ENCODE measurements at regions not wholly inside any gene's neighbourhood (a gene's known extent, or its start where the extent isn't known, plus 50 kb on each side); places are given as distances from the start of the nearest gene placed in this dataset.
"Not testable (repeated sequence)": the region's sequence is repeated elsewhere in the genome, so short reads cannot be mapped to it uniquely, and the experiment has no call there.

GRCh38 chr11:44388828-44389657 lies 79.1 kb upstream of the ALX4 start:
- DNase-seq, result no peak

GRCh38 chr11:44389963-44390605 lies 80.1 kb upstream of the ALX4 start:
- no peak for DNase-seq

- not testable (repeated sequence) for DNase-seq
Measured at GRCh38 chr11:44391004-44391403, 81.1 kb upstream of the ALX4 start.

- not testable (repeated sequence) for DNase-seq
Measured at GRCh38 chr11:44396746-44397145, 86.8 kb upstream of the ALX4 start.

- DNase-seq, result no peak
Measured at GRCh38 chr11:44397586-44398178, 87.7 kb upstream of the ALX4 start.

GRCh38 chr11:44398266-44399030 lies 88.5 kb upstream of the ALX4 start:
- DNase-seq, result no peak

GRCh38 chr11:44399968-44400367 lies 90.0 kb upstream of the ALX4 start:
- DNase-seq, result no peak

- no peak for DNase-seq
Measured at GRCh38 chr11:44400431-44400830, 90.5 kb upstream of the ALX4 start.

GRCh38 chr11:44402466-44403075 lies 92.6 kb upstream of the ALX4 start:
- DNase-seq, result no peak

GRCh38 chr11:44403176-44403575 lies 93.2 kb upstream of the ALX4 start:
- no peak for DNase-seq

GRCh38 chr11:44403587-44404273 lies 93.8 kb upstream of the ALX4 start:
- no peak for DNase-seq

GRCh38 chr11:44404301-44404700 lies 94.4 kb upstream of the ALX4 start:
- DNase-seq, result no peak

GRCh38 chr11:44404736-44405395 lies 94.9 kb upstream of the ALX4 start:
- DNase-seq, result no peak

GRCh38 chr11:44407211-44407996 lies 97.5 kb upstream of the ALX4 start:
- DNase-seq, result no peak

- DNase-seq, result no peak
Measured at GRCh38 chr11:44408141-44408540, 98.2 kb upstream of the ALX4 start.

GRCh38 chr11:44408711-44409470 lies 99.0 kb upstream of the ALX4 start:
- no peak for DNase-seq

GRCh38 chr11:44409558-44410236 lies 99.8 kb upstream of the ALX4 start:
- no peak for DNase-seq

- no peak for DNase-seq
Measured at GRCh38 chr11:44416776-44417175, 106.8 kb upstream of the ALX4 start.

- DNase-seq, result no peak
Measured at GRCh38 chr11:44417731-44418455, 108.0 kb upstream of the ALX4 start.
